ENCODE measurements at regions not wholly inside any gene's neighbourhood (a gene's known extent, or its start where the extent isn't known, plus 50 kb on each side); places are given as distances from the start of the nearest gene placed in this dataset.
A peak's percentile ranks its signal among the peaks of the same experiment; 100 is the strongest.
"Not testable (repeated sequence)": the region's sequence is repeated elsewhere in the genome, so short reads cannot be mapped to it uniquely, and the experiment has no call there.

GRCh38 chr2:131801210-131801744, 273.6 kb downstream of the CCDC74A start:
- no peak for TF ChIP-seq JUND (IDR thresholded peaks at IDR 0.05; ENCODE audit: low read depth)
- DNase-seq (ENCODE audit: low read depth in 1 of 2, low spot score in 1 of 2): no peak
- in situ Hi-C loops (cut with HindIII; ENCODE audit: low pct_unique_long_range_greater_than_20kb, low sequenced_read_pairs): no loop called here

DNA sequence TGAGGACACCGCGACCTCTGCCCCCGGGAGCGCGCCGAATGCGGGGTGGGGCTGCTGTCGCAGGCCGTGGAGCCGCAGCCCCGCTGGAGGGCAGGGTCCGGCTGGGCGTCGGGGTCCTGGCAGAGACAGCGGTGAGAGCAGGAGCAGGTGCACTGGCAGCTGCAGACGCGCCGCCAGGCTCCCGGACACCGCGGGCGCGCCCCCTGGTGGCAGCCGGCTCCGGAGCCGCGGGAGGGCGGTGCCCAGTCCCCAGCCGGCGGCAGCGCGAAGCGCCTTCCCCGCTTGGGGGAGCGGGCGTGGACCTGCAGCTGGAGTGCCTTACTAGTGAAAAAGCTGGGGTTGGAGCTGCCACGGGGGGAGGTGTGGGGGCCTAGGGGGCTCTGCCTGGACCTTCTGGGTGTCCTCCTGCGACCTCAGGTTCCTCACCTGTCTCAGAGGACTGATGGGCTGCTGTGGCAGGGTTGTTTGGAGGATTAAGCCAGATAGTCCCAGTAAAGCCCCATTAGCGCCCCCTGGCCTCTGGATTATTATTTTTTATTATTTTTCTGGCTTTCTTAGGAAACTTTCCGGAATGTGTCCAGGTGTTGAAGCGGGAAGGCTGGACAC, 274.2 kb downstream of the CCDC74A start:
- DNase-seq (ENCODE audit: low read depth in 1 of 2, low spot score in 1 of 2): peak; percentile 46 to 70
- in situ Hi-C loops (cut with HindIII; ENCODE audit: low pct_unique_long_range_greater_than_20kb, low sequenced_read_pairs): not testable (repeated sequence)

DNA sequence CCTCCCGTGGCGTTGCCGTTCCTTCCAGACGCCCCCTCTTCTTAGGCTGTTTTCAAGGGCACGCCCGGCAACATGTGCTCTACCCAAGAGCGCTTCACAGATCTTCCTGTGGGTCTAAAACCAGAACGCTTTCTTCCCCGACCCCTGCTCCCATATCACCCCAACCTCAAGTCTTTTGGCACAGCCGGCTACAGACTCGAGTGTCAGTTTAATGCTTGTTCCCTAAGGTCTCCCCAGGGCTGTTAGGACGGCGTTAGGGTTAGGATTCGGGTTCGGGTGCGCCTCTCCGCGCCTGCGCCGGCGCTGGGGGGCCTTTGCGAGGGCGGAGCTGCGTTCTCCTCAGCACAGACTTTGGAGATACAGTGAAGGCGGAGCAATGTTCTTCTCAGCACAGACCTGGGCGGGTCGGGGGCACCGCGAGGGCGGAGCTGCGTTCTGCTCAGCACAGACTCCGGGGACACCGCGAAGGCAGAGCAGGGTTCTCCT, 274.7 kb downstream of the CCDC74A start:
- in situ Hi-C loops (cut with HindIII; ENCODE audit: low pct_unique_long_range_greater_than_20kb, low sequenced_read_pairs): not testable (repeated sequence)

DNA sequence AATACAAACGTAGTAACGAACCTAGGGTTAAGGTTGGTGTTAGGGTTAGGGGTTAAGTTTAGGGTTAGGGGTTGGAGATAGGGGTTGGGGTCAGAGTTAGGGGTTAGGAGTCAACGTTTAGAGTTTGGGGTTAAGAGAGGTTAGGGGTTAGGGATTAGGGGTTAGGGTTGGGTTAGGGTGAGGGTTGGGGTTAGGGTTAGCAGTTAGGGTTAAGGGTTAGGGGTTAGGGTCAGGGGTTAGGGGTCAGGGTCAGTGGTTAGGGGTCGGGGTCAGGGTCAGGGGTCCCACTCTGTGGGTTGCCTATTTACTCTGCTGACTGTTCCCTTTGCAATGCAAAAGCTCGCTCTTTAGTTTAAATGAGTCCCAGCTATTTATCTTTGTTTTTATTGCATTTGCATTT, 275.5 kb downstream of the CCDC74A start:
- in situ Hi-C loops (cut with HindIII; ENCODE audit: low pct_unique_long_range_greater_than_20kb, low sequenced_read_pairs); DNase-seq (ENCODE audit: low read depth in 1 of 2, low spot score in 1 of 2): not testable (repeated sequence)

More for the DNA sequence above, 274.7 kb downstream of the CCDC74A start:
- peak; percentile 11 to 51 for DNase-seq (ENCODE audit: low read depth in 1 of 2, low spot score in 1 of 2)

DNA sequence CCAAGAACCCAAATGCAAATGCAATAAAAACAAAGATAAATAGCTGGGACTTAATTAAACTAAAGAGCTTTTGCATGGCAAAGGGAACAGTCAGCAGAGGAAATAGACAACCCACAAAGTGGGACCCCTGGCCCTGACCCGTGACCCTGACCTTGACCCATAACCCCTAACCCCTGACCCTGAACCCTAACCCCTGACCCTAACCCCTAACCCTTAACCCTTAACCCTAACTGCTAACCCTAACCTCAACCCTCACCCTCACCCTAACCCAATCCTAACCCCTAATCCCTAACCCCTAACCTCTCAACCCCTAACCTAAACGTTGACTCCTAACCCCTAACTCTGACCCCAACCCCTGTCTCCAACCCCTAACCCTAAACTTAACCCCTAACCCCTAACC, 284.9 kb downstream of the CCDC74A start:
- in situ Hi-C loops (cut with HindIII; ENCODE audit: low pct_unique_long_range_greater_than_20kb, low sequenced_read_pairs); DNase-seq (ENCODE audit: low read depth in 1 of 2, low spot score in 1 of 2): not testable (repeated sequence)

GRCh38 chr2:131813378-131813777, 285.7 kb downstream of the CCDC74A start:
- in situ Hi-C loops (cut with HindIII; ENCODE audit: low pct_unique_long_range_greater_than_20kb, low sequenced_read_pairs); DNase-seq (ENCODE audit: low read depth in 1 of 2, low spot score in 1 of 2): not testable (repeated sequence)

GRCh38 chr2:131818267-131818973, 290.7 kb downstream of the CCDC74A start:
- peak in 1 of 2 experiments; percentile 4 for DNase-seq (ENCODE audit: low read depth in 1 of 2, low spot score in 1 of 2)
- in situ Hi-C loops (cut with HindIII; ENCODE audit: low pct_unique_long_range_greater_than_20kb, low sequenced_read_pairs): not testable (repeated sequence)

GRCh38 chr2:131822237-131822721, 294.6 kb downstream of the CCDC74A start:
- in situ Hi-C loops (cut with HindIII; ENCODE audit: low pct_unique_long_range_greater_than_20kb, low sequenced_read_pairs); DNase-seq (ENCODE audit: low read depth in 1 of 2, low spot score in 1 of 2): not testable (repeated sequence)

DNA sequence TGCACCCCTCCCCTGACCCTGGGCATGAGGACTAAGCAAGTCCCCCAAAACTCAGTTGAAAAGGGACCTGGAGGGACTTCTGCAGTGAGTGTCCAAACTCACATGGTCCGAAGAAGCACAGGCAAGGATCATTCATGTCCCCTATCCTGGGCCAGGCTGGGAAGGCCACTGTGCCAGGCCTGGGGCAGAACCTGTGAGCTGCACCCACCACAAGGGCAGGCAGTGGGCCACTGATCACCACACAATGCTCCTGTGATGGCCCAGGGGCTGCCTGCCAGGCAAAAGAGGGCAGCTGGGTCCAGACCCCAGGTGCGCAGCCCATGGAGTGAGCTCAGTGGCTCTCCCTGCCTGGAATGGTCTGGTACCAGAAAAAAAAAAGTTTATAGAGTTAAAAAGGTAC, 295.4 kb downstream of the CCDC74A start:
- in situ Hi-C loops (cut with HindIII; ENCODE audit: low pct_unique_long_range_greater_than_20kb, low sequenced_read_pairs); DNase-seq (ENCODE audit: low read depth in 1 of 2, low spot score in 1 of 2): not testable (repeated sequence)

DNA sequence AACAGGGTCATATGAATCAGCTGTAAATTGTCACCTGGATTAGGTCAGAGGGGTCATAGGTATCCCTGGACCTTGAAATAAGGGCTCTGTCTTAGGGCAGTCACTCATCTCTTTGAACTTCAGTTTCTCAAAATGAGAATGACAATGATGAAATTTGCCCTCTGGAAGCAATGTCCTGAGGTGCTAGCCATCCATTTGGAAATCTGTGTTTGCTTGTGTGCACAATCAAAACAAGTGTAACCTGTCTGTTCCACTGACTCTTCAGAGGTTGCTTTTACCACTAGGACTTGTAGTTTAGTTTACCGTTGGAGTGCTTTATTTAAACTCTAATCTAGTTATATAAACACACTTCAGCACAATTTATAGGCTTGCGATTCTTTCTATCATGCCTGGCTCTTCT, 297.3 kb downstream of the CCDC74A start:
- peak in 1 of 2 experiments; percentile 28 for DNase-seq (ENCODE audit: low read depth in 1 of 2, low spot score in 1 of 2)
- in situ Hi-C loops (cut with HindIII; ENCODE audit: low pct_unique_long_range_greater_than_20kb, low sequenced_read_pairs): not testable (repeated sequence)

GRCh38 chr2:131827481-131828163, 299.9 kb downstream of the CCDC74A start:
- in situ Hi-C loops (cut with HindIII; ENCODE audit: low pct_unique_long_range_greater_than_20kb, low sequenced_read_pairs): no loop called here
- no peak for DNase-seq (ENCODE audit: low read depth in 1 of 2, low spot score in 1 of 2)
- no peak for TF ChIP-seq JUND (IDR thresholded peaks at IDR 0.05; ENCODE audit: low read depth)

DNA sequence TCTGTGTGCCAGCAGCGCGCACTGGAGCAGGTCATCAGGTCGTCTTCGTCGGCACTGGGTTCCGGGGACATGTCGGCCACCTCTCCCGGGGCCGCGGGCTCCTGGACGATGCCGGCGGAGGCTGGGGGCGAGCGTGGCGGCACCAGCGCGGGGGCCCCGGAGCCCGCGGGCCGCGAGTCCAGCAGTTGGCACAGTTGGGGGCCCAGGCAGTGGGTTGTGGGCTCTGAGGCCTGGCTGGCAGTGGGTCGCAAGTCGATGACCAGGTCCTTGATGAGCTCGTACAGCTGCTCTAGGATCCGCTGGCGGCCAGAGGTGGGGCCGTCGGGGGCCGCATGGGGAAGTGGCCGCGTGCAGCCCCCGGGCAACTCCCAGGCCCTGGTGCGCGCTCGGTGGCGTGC, 300.5 kb downstream of the CCDC74A start:
- in situ Hi-C loops (cut with HindIII; ENCODE audit: low pct_unique_long_range_greater_than_20kb, low sequenced_read_pairs): no loop called here
- DNase-seq (ENCODE audit: low read depth in 1 of 2, low spot score in 1 of 2): no peak
- TF ChIP-seq JUND (IDR thresholded peaks at IDR 0.05; ENCODE audit: low read depth): no peak

GRCh38 chr2:131828633-131829455, 301.2 kb downstream of the CCDC74A start:
- in situ Hi-C loops (cut with HindIII; ENCODE audit: low pct_unique_long_range_greater_than_20kb, low sequenced_read_pairs): not testable (repeated sequence)

DNA sequence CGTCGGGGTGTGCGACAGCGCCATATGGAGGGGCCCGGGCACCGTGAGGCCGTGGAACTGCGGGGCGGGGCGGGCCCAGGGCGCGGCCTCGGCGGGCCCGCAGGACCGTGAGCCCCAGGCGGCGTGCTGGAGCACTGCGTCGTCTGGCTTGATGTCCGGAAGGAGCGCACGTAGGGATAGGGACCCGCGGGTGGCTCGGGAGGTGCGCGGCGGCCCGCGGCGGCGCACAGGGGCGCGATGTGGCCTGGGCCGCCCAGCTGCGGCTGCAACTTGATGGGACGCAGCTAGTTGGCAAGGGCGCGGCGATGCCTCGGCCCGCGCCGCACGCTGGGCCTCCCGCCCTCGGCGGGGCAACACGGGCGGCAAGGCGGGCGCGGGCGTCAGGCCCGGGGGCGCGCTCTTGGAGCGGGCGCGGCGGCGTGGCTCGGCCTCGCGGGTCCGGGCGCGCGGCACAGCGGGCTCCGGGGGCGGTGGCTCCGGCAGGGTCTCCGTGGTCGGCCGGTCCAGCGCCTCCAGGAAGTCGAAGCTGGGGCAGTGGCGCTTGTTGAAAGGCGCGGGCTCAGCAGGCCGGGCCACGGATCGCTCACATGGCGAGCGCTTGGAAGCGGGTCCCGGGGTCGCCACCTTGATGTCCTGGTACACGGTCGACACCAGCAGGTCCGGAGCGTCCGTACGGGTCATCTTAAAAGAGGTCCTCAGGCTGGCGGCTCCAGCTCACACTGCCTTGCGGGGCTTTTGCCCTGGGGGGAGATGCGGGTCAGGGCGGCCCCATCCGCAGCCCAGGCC, 302.0 kb downstream of the CCDC74A start:
- in situ Hi-C loops (cut with HindIII; ENCODE audit: low pct_unique_long_range_greater_than_20kb, low sequenced_read_pairs); DNase-seq (ENCODE audit: low read depth in 1 of 2, low spot score in 1 of 2): not testable (repeated sequence)

More at GRCh38 chr2:131828633-131829455, 301.2 kb downstream of the CCDC74A start:
- DNase-seq (ENCODE audit: low read depth in 1 of 2, low spot score in 1 of 2): not testable (repeated sequence)

- in situ Hi-C loops (cut with HindIII; ENCODE audit: low pct_unique_long_range_greater_than_20kb, low sequenced_read_pairs); DNase-seq (ENCODE audit: low read depth in 1 of 2, low spot score in 1 of 2): not testable (repeated sequence)
Observed at GRCh38 chr2:131830242-131830945, 302.7 kb downstream of the CCDC74A start.

DNA sequence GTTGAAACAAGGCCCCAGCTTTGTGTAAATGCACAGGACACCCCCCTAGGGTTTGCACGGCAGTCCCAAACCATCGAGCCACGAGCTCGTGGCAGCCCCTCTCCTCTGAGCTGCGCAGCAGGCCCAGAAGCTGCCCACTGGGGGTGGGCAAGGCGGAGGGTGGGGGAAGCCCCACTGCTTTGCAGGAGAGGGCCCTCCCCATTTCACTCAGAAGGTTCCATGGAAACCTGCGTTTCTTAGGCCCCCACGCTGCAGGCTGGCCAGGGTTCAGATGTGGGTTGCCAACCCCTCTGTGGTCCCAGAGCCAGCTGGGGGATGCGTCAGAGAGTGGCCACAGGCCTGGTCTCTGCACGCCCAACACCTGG, 303.2 kb downstream of the CCDC74A start:
- in situ Hi-C loops (cut with HindIII; ENCODE audit: low pct_unique_long_range_greater_than_20kb, low sequenced_read_pairs); DNase-seq (ENCODE audit: low read depth in 1 of 2, low spot score in 1 of 2): not testable (repeated sequence)

Data from T47D (cell line).